GM18867 (cell line): ENCODE measurements at regions not wholly inside any gene's neighbourhood (a gene's known extent, or its start where the extent isn't known, plus 50 kb on each side); places are given as distances from the start of the nearest gene placed in this dataset.

ENCODE experiments used
- ATAC-seq: cut with Tn5 transposase; IDR thresholded peaks from one replicate; pipeline ENCODE4 v1.9.1; 2021; ENCODE audit warnings: mild to moderate bottlenecking, moderate library complexity; ENCODE audit not compliant: unreplicated experiment

GRCh38 chr18:22109535-22109934 lies 59.9 kb upstream of the GATA6 start:
- ATAC-seq, result no peak

GRCh38 chr18:22110461-22110924 lies 58.9 kb upstream of the GATA6 start:
- no peak for ATAC-seq

GRCh38 chr18:22112215-22112614 lies 57.2 kb upstream of the GATA6 start:
- ATAC-seq, result no peak

GRCh38 chr18:22113144-22113844 lies 56.1 kb upstream of the GATA6 start:
- ATAC-seq, result no peak

- no peak for ATAC-seq
Measured at GRCh38 chr18:22114526-22115321, 54.7 kb upstream of the GATA6 start.

- no peak for ATAC-seq
Measured at GRCh38 chr18:22115573-22115972, 53.8 kb upstream of the GATA6 start.
